NT2/D1 (cell line): ENCODE measurements at regions not wholly inside any gene's neighbourhood (a gene's known extent, or its start where the extent isn't known, plus 50 kb on each side); places are given as distances from the start of the nearest gene placed in this dataset.
"Not testable (repeated sequence)": the region's sequence is repeated elsewhere in the genome, so short reads cannot be mapped to it uniquely, and the experiment has no call there.

Source experiments
- DNase-seq: peaks from one replicate; pipeline ENCODE4 v3.0.0-alpha.2; 2011; ENCODE audit warnings: low read depth, low spot score
- H3K27me3 ChIP-seq: 2 replicates; pipeline ENCODE4 v1.6.0; 2011; ENCODE audit warnings: mild to moderate bottlenecking; ENCODE audit not compliant: insufficient read length, insufficient read depth
- H3K36me3 ChIP-seq: 2 replicates; pipeline ENCODE4 v1.6.1; 2011; ENCODE audit warnings: mild to moderate bottlenecking, low read length, mixed read lengths; ENCODE audit not compliant: insufficient read depth, insufficient read length
- H3K4me1 ChIP-seq: 2 replicates; pipeline ENCODE4 v1.5.1; 2011; ENCODE audit not compliant: insufficient read depth, insufficient read length
- H3K4me3 ChIP-seq: 2 replicates; pipeline ENCODE4 v1.5.1; 2011; ENCODE audit warnings: low read depth; ENCODE audit not compliant: insufficient read length
- H3K9ac ChIP-seq: 2 replicates; pipeline ENCODE4 v1.6.0; 2011; ENCODE audit warnings: low read depth; ENCODE audit not compliant: insufficient read length
- H3K9me3 ChIP-seq: 2 replicates; pipeline ENCODE4 v1.5.1; 2011; ENCODE audit warnings: mild to moderate bottlenecking, low read length; ENCODE audit not compliant: insufficient read depth
- SUZ12 ChIP-seq: IDR thresholded peaks from 2 replicates; pipeline ENCODE4 v1.6.1; 2011; ENCODE audit not compliant: insufficient read length, insufficient read depth; ENCODE audit errors: extremely low read depth
- YY1 ChIP-seq: IDR thresholded peaks from 2 replicates; pipeline ENCODE4 v1.6.1; 2011; ENCODE audit not compliant: insufficient read length, insufficient read depth
- ZNF274 ChIP-seq: IDR thresholded peaks from 2 replicates; pipeline ENCODE4 v1.6.1; 2011; ENCODE audit warnings: mild to moderate bottlenecking, low read depth, low read length

DNA sequence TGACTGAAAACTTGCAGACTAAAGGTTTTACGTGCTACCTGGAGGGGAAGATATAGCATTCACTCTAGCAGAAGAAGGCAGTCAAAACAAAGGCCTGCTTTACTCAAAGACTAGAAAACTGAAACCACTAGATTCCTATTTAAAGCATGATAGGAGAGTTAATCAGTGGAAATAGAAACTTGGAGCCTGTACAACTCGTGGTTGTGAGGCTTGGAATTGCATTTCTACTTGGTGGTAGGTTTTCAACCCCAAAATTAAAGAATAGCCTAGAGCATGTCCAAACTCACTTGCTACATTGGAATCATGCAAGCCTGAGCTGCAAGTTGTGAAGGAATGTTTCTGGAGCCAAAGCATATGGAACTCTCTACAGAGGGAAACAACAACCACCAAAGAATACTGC lies 1526.4 kb upstream of the NUDT12 start:
- H3K27me3 ChIP-seq = no peaks in the 10 kb centered on the region
- H3K4me3 ChIP-seq = no peak overlapping the region
- no peaks in the 10 kb centered on the region for H3K36me3 ChIP-seq
- no peaks in the 10 kb centered on the region for H3K4me1 ChIP-seq
- TF ChIP-seq YY1 = no peak
- no peak for TF ChIP-seq SUZ12
- no peak for TF ChIP-seq ZNF274
- no peak overlapping the region for H3K9ac ChIP-seq
- H3K9me3 ChIP-seq = 0 out of 2 replicates have a peak, but pooled peaks cover 5% of the 10 kb centered on the region
- DNase-seq = no peak

- DNase-seq = no peak
- H3K4me3 ChIP-seq = no peak overlapping the region
- H3K27me3 ChIP-seq = no peaks in the 10 kb centered on the region
Observed at GRCh38 chr5:105088102-105088501, 1525.5 kb upstream of the NUDT12 start.

GRCh38 chr5:105057893-105058292 lies 1495.3 kb upstream of the NUDT12 start:
- H3K9ac ChIP-seq = no peak overlapping the region
- no peak for DNase-seq
- H3K27me3 ChIP-seq = no peaks in the 10 kb centered on the region
- peaks cover 15% of the 10 kb centered on the region for H3K9me3 ChIP-seq
- TF ChIP-seq ZNF274 = no peak
- TF ChIP-seq SUZ12 = no peak
- TF ChIP-seq YY1 = no peak
- H3K4me3 ChIP-seq = no peak overlapping the region
- H3K36me3 ChIP-seq = no peaks in the 10 kb centered on the region
- no peaks in the 10 kb centered on the region for H3K4me1 ChIP-seq

More at GRCh38 chr5:105088102-105088501, 1525.5 kb upstream of the NUDT12 start:
- H3K9me3 ChIP-seq = no peaks in the 10 kb centered on the region
- H3K4me1 ChIP-seq = no peaks in the 10 kb centered on the region
- no peak for TF ChIP-seq SUZ12
- no peaks in the 10 kb centered on the region for H3K36me3 ChIP-seq
- H3K9ac ChIP-seq = no peak overlapping the region

DNA sequence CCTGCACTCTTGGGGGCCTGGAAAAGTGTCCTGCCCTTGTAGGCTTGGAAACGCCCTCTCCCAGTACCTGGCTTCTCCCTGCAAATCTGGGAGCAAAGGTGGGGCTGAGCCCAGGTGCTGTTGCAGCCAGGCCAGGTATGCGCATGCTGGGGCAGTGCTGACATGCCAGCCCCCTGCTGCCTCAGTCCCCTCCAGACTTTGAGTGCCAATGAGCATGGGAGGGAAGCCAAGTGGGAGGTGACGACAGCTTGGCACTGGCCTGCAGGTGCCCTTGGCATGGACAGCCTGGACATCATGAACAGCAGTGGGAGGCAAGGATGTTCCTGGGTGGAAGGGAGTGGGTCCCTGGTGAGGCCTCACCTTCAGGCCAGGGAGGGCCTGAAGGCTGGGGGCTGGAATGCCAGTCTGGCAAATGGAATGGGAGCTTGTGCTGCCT lies 1494.4 kb upstream of the NUDT12 start:
- H3K9me3 ChIP-seq = peaks cover 15% of the 10 kb centered on the region
- H3K27me3 ChIP-seq = no peaks in the 10 kb centered on the region
- DNase-seq = no peak
- no peak overlapping the region for H3K9ac ChIP-seq
- no peaks in the 10 kb centered on the region for H3K4me1 ChIP-seq
- H3K4me3 ChIP-seq = no peak overlapping the region
- H3K36me3 ChIP-seq = no peaks in the 10 kb centered on the region
- TF ChIP-seq ZNF274 (no peak), YY1 (no peak), SUZ12 (no peak)

DNA sequence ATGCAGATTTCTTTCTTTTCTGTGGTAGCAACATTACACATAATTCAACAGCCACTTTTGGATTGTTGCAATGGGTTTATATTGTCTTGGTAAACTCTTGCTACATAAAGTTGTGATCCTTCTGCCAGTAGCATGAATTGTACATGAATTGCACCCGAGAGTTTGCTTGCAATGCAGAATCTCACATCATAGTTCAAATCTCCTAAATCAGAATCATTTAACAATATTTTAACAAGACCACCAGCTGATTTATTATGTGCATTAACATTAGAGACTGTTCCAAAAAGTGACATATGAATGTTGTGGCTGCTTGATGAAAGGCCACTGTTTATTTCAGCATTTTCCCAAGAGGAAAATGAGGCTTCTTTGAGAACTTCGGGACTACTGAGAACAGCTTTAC lies 1491.8 kb upstream of the NUDT12 start:
- TF ChIP-seq YY1 (no peak), SUZ12 (no peak), ZNF274 (no peak)
- Histone ChIP-seq H3K27me3 (no peaks in the 10 kb centered on the region), H3K9me3 (peaks cover 15% of the 10 kb centered on the region), H3K9ac (no peak overlapping the region), H3K36me3 (no peaks in the 10 kb centered on the region), H3K4me1 (no peaks in the 10 kb centered on the region), H3K4me3 (no peak overlapping the region)
- DNase-seq = no peak

GRCh38 chr5:105042623-105043022 lies 1480.0 kb upstream of the NUDT12 start:
- Histone ChIP-seq H3K9me3 (no peaks in the 10 kb centered on the region), H3K36me3 (no peaks in the 10 kb centered on the region), H3K4me1 (no peaks in the 10 kb centered on the region), H3K4me3 (no peak overlapping the region), H3K27me3 (no peaks in the 10 kb centered on the region), H3K9ac (no peak overlapping the region)
- DNase-seq = no peak
- TF ChIP-seq ZNF274 (no peak), SUZ12 (no peak)

DNA sequence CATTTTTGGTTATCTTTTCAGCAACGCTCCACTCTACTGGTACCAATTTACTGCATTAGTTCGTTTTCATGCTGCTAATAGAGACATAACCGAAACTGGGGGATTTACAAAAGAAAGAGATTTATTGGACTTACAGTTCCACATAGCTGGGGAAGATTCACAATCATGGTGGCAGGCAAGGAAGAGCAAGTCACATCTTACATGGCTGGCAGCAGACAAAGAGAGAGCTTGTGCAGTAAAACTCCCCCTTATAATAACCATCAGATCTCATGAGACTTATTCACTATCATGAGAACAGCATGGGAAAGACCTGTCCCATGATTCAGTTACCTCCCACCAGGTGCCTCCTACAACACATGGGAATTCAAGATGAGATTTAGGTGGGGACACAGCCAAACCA lies 1474.2 kb upstream of the NUDT12 start:
- H3K4me3 ChIP-seq, H3K9me3 ChIP-seq, H3K4me1 ChIP-seq, H3K9ac ChIP-seq, H3K36me3 ChIP-seq, DNase-seq, H3K27me3 ChIP-seq: not testable (repeated sequence)

DNA sequence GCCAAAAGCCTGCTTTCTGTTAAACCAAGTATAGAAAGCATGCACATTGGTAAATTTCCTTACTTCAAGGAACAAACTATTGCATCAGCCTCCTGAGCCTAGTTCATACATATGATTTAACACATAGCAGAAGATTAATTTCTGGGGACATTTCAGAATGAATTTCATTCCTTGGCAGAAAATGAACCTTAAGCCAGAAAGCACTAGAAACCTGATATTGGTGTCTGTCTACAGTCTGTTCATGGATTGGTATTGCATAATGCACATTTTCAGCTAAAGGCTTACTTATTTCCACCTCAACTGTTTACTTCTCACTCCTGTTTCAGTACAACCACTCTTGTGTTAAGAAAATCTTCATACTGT lies 1471.8 kb upstream of the NUDT12 start:
- TF ChIP-seq ZNF274 = no peak
- no peak for TF ChIP-seq SUZ12
- no peak for TF ChIP-seq YY1
- Histone ChIP-seq H3K4me3 (no peak overlapping the region), H3K4me1 (no peaks in the 10 kb centered on the region), H3K9me3 (no peaks in the 10 kb centered on the region), H3K27me3 (no peaks in the 10 kb centered on the region), H3K36me3 (no peaks in the 10 kb centered on the region), H3K9ac (no peak overlapping the region)
- no peak for DNase-seq
